ENCODE measurements at regions not wholly inside any gene's neighbourhood (a gene's known extent, or its start where the extent isn't known, plus 50 kb on each side); places are given as distances from the start of the nearest gene placed in this dataset.

- no peak for TF ChIP-seq CTCF (IDR thresholded peaks at IDR 0.05)
- TF ChIP-seq EZH2 (IDR thresholded peaks at IDR 0.05): no peak
Observed at GRCh38 chr4:165588534-165589315, 209.9 kb downstream of the CPE start.
